ENCODE measurements at regions not wholly inside any gene's neighbourhood (a gene's known extent, or its start where the extent isn't known, plus 50 kb on each side); places are given as distances from the start of the nearest gene placed in this dataset.

DNA sequence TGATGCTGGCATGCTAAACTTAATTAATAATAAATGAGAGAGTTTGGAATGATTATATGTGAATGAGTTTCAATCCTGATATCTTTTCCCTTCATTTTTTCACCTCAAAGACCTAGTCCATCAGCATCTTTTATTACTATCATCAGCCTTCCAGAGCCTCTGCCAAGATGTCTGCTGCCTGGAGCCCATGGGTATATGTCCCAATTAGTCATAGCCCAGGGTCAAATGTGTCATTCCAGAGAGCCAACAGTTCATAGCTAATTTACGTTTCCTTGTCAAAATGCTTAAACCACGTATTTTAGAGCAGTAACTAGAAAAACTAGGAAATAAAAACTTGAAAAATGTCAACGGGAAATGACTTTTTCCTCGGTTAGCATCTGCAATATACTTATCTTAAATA, 457.9 kb downstream of the SI start:
- no peak for DNase-seq (ENCODE audit: low spot score)
- in situ Hi-C loops (cut with HindIII; ENCODE audit: low sequenced_read_pairs), result no loop called here

DNA sequence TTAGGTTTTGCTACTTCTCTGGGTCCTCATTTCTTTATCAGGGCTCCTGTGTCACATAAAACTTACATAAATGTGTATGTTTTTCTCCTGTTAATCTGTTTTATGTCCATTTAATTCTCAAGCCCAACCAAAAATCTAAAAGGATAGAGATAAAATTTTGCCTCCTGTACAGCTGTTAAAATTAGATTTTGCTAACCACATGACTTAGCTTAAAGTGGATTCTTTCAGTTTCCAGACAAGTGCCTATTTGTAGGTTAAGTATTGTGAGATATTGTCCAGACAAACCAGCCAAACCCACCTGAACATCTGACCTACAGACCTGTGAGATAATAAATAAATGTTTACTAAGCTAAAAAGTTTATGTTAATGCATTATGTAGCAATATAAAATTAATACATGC, 465.5 kb downstream of the SI start:
- DNase-seq (ENCODE audit: low spot score), result no peak
- in situ Hi-C loops (cut with HindIII; ENCODE audit: low sequenced_read_pairs), result no loop called here

DNA sequence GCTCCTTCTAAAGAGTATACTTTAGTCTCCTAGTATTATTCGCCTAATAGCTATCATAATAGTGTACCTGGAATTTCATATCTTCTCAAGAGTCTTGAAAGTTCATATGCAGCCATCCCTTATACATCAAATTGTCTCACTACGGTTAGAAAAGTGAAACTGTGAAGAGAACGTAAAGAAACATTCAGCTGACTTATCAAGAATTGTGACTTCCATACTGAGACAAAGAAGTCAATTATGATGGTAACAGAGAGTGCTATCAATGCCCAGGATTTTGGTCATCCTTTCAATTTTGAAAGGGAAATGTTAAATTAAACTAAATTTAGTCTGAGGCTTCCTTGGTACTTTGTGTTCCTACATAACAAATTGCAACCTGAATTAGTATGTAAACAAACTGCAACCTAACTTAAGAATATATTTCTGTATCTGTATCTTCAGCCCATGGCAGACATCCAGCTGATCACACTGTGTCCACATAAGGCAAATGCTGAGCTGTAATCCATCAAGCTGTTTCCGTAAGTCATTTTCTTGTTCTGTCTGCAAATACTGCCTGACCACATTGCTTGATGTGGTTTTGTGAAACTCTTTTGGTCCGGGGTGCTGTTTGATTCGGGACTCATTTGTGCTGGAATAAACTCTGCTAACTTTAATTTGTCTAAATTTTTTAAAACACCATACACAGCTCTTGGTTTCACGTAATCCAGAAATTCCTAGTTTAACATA, 469.6 kb downstream of the SI start:
- in situ Hi-C loops (cut with HindIII; ENCODE audit: low sequenced_read_pairs), result no loop called here
- no peak for DNase-seq (ENCODE audit: low spot score)

GRCh38 chr3:164604687-164605086, 473.6 kb downstream of the SI start:
- no peak for DNase-seq (ENCODE audit: low spot score)
- in situ Hi-C loops (cut with HindIII; ENCODE audit: low sequenced_read_pairs), result no loop called here

DNA sequence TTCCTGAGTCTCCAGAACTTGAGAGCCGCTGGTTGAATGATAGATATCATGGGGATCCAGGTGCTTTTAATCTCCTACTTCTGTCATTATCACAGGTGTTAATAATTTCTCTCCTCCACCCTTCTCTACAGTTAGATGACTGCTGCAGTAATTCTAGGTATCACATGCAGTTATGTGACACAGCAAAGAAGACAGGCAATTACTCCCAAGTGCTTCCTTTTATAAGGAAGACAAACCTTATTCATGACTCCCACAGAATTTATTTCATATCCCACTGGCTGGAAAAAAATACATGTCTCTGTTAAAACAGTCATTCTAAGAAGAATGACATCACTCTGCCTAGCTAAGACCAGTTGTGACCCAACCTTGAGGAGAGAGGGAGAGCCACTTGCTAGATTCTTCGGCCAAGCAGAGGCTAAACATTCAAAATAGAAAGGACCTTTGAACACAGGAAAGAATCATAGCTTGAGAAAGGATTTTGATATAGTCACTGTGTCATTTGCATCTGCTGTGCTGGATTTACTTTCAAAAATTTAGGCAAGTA, 500.6 kb downstream of the SI start:
- no peak for DNase-seq (ENCODE audit: low spot score)
- in situ Hi-C loops (cut with HindIII; ENCODE audit: low sequenced_read_pairs), result no loop called here

- DNase-seq (ENCODE audit: low spot score), result no peak
- in situ Hi-C loops (cut with HindIII; ENCODE audit: low sequenced_read_pairs), result no loop called here
Observed at GRCh38 chr3:164572436-164572835, 505.9 kb downstream of the SI start.

- in situ Hi-C loops (cut with HindIII; ENCODE audit: low sequenced_read_pairs), result no loop called here
- no peak for DNase-seq (ENCODE audit: low spot score)
Observed at GRCh38 chr3:164550857-164551256, 527.4 kb downstream of the SI start.

- in situ Hi-C loops (cut with HindIII; ENCODE audit: low sequenced_read_pairs), result no loop called here
Observed at GRCh38 chr3:164539215-164539614, 539.1 kb downstream of the SI start.

DNA sequence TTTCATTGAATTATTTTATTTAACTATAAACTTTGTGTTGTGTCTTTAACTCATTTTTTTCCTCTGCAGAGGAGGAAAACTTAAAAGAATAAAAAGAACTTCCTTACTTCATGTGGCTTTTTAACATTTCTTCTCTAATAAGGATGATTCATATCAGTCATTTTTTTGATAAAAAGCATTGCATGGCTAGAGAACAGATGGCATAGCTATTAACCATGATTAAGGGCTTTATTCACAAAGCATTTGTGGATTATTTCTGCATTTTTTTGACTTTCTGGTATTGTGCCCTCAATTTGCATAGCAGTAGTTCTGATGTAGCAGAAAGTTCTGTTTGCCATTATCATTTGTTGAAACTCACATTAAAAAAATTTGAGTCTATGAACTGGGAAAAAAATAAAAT, 540.8 kb downstream of the SI start:
- in situ Hi-C loops (cut with HindIII; ENCODE audit: low sequenced_read_pairs), result no loop called here
- DNase-seq (ENCODE audit: low spot score), result no peak

More at GRCh38 chr3:164539215-164539614, 539.1 kb downstream of the SI start:
- no peak for DNase-seq (ENCODE audit: low spot score)

- no peak for DNase-seq (ENCODE audit: low spot score)
- in situ Hi-C loops (cut with HindIII; ENCODE audit: low sequenced_read_pairs), result no loop called here
Observed at GRCh38 chr3:164533275-164533674, 545.0 kb downstream of the SI start.

DNA sequence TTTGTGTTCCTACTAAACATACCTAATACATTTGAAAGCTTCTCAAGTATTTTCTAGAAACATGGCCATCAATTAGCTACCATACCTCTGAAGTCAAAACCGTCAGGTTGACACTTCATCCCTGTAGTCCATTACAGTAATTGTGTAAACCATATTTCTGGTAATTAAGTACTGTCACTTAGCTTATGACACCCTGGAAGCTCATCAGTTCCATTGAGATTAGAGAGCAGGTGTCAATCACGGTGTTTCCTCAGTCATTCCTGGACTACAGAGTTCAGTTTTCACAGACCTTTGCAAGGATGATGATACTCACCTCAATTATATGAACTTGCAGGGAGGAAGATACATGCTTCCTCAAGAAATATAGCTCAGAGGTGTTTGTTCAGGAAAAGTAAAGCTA, 552.0 kb downstream of the SI start:
- DNase-seq (ENCODE audit: low spot score), result no peak
- in situ Hi-C loops (cut with HindIII; ENCODE audit: low sequenced_read_pairs), result no loop called here

GRCh38 chr3:164524201-164524600, 554.1 kb downstream of the SI start:
- DNase-seq (ENCODE audit: low spot score), result no peak
- in situ Hi-C loops (cut with HindIII; ENCODE audit: low sequenced_read_pairs), result no loop called here

DNA sequence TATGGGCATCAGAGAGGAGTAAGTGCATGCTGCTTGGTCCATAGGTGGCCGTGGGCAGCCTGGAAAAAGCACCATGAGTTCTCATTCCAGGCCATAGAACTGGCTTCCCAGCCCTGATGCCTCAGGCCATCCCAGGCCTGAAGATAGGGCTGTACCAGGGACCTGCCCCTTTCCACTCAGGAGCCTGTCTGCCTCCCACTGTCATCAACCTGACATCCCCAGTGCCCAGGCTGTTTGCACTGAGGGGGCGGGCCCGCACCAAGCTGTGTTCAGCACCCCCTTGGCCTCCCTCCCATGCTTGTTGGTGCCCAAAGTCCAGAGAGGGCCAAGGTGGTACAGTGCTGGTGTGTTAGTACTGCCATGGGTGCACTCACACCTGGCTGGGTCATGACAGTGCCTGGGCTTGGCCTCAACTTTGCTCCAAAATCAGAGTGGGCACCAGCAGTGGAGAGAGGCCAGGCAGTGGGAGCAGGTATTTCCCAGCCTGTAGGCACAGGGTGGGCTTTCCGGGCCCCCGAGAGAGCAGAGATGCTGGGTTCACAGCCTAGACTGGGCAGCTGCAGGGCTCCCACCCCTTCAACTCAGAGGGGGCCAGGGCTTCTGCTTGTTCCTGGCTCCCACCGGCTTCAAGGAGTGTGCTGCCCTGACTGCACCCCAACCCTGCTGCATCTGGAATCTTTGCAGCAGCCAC, 556.1 kb downstream of the SI start:
- in situ Hi-C loops (cut with HindIII; ENCODE audit: low sequenced_read_pairs), result no loop called here
- no peak for DNase-seq (ENCODE audit: low spot score)

DNA sequence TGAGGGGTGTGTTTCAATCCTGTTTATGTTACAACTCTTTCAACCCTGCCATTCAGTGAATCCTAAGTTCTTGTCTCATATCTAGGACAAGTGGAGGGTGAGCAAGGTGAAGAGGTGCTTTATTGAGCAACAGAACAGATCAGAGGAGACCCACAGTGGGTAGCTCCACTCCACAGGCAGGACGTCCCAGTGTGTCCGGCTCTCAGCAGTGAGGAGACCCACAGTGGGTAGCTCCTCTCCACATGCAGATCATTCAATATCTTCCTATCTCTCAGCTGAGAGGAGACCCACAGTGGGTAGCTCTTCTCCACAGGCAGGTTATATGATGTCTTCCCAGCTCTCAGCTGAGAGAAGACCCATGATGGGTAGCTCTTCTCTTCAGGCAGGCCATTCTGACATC, 556.7 kb downstream of the SI start:
- no peak for DNase-seq (ENCODE audit: low spot score)
- in situ Hi-C loops (cut with HindIII; ENCODE audit: low sequenced_read_pairs), result no loop called here

DNA sequence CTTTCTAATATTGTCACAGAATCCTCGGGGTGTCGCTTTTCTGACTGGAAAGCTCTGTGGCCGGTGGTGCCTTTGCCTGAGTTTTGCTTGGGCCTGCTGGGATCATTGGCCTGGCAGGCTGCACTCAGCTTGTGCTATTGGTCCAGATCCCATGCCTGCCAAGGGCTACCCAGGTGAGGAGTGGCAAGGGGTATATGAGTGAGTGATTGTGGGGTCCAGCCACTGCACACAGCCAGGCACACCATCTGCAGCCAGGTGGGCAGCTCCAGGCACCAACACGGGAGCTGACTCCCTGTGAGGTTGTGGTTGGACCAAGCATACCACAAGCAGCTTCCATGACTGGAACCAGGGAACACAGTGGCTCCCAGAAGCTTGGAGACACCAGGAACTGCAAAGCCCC, 557.2 kb downstream of the SI start:
- in situ Hi-C loops (cut with HindIII; ENCODE audit: low sequenced_read_pairs), result no loop called here
- DNase-seq (ENCODE audit: low spot score), result no peak

- DNase-seq (ENCODE audit: low spot score), result no peak
- in situ Hi-C loops (cut with HindIII; ENCODE audit: low sequenced_read_pairs), result no loop called here
Observed at GRCh38 chr3:164515256-164515655, 563.0 kb downstream of the SI start.

DNA sequence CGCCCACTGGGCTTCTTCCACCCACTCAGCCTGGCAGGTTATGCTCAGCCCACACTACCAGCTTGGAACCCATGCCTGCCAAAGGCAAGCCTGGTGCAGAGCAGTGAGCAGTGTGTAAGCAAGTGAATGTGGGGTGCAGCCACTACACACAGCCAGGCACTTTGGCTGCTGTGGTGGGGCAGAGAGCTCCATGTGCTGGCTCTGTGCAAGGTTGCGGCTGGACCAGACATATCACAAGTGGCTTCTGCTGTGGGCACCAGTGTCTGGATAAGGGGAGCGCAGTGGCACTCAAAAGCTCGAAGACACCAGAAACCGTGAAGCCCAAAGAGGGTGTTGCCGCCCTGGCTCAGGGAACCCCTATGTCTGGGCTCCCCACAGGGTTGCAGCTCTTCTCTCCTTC, 563.7 kb downstream of the SI start:
- in situ Hi-C loops (cut with HindIII; ENCODE audit: low sequenced_read_pairs), result no loop called here
- no peak for DNase-seq (ENCODE audit: low spot score)

DNA sequence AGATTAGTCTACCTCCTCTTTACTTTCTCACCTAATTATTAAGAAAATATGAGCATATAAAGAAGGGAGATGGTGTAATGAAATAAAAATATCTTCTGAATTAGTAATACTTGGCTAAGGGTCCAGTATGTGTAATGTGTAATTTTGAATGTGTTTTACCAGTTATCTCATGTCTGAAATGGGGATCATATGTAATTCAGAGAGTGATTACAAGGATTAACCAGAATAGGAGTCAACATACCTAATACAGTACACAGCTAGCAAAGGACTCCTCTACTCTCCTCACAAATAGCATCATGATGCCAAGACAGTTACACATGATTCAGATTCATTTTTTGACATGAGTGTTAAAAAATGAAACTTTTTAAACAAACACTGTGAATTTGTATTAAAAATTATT, 570.4 kb downstream of the SI start:
- in situ Hi-C loops (cut with HindIII; ENCODE audit: low sequenced_read_pairs), result no loop called here
- DNase-seq (ENCODE audit: low spot score), result no peak

GRCh38 chr3:164498917-164499316, 579.4 kb downstream of the SI start:
- in situ Hi-C loops (cut with HindIII; ENCODE audit: low sequenced_read_pairs), result no loop called here
- no peak for DNase-seq (ENCODE audit: low spot score)

- in situ Hi-C loops (cut with HindIII; ENCODE audit: low sequenced_read_pairs), result no loop called here
- no peak for DNase-seq (ENCODE audit: low spot score)
Observed at GRCh38 chr3:164488893-164489292, 589.4 kb downstream of the SI start.

GRCh38 chr3:164486150-164486549, 592.1 kb downstream of the SI start:
- in situ Hi-C loops (cut with HindIII; ENCODE audit: low sequenced_read_pairs), result no loop called here
- DNase-seq (ENCODE audit: low spot score), result no peak
